HG03025 (cell line): ENCODE measurements at regions not wholly inside any gene's neighbourhood (a gene's known extent, or its start where the extent isn't known, plus 50 kb on each side); places are given as distances from the start of the nearest gene placed in this dataset.

Source experiments
- ATAC-seq: cut with Tn5 transposase; IDR thresholded peaks from one replicate; pipeline ENCODE4 v1.9.1; 2021; ENCODE audit warnings: mild to moderate bottlenecking, moderate library complexity; ENCODE audit not compliant: unreplicated experiment, low FRiP score

DNA sequence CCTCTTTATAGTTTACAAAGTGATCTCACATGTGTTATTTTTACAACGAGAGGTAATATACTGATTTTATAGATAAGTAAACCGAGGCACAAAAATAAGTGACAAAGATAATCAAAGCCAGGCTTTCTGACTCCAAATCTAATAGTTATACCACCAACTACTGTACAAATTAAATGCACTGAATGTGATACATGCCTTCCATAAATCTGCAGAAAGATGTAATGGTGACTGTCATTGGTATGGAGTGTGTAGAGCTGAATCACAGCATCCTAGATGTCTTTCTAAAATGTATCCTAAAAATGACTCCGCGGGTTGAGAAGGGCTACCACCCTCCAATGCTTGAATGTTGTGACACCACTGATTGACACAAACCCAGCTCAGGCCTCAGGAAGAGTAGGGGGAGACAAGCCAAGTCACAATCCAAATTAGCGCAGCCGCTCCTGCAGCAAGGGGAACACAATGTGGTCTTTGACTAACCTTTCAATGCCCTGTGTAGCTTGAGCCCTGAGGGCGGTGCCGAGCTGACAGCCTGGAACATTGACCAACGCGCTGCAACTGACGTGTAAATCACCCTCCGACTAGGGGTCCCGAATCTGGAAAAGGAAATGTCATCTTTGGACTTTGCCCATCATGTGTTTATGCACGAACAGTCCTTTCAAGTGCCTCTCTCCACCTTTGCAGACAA, 136.8 kb downstream of the OLIG3 start:
- ATAC-seq, result no peak

DNA sequence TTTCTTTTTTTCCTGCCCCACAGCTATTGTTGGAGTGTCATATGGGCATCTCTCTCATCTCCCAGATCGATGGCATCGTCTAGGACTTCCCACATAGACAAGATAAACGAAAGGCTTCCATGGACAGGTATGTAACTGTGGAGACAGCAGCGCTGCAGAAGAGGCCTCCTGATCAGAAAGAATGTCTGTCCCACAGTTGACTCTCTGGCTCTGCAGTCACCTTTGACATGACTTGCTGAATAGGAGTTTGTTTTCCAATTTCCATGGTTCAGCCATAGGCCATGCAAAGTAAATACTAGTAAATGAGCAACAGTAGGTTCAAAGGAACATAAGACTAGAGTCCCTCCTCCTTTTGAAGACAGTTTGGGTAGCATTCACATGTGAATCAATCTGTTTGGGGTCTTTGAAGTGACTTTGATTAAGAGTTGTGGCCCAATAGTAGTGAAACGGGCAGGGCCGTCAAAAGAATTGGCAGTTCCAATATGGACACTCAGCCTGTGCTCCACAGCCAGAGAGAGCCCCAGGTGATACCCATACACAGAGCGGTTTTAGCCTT, 134.7 kb upstream of the IFNGR1 start:
- ATAC-seq, result no peak

DNA sequence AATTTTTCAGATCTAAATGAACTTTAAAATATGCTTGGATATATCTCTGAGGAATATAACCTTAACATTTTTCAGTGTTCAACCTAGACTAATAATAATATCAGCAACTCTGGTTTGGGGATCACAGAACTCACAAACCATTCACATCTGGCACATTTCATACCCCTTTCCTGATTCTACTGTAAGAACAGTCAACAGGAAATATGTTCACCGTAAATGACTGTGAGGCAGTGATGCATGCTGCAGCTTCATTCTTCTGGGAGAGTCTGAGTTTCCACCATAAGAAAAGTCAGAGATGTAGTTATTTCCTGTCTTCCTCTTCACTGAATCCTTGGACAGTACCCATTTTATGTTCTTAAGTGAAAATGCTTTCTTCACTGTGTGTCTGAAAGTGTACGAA, 134.2 kb upstream of the IFNGR1 start:
- ATAC-seq, result no peak

DNA sequence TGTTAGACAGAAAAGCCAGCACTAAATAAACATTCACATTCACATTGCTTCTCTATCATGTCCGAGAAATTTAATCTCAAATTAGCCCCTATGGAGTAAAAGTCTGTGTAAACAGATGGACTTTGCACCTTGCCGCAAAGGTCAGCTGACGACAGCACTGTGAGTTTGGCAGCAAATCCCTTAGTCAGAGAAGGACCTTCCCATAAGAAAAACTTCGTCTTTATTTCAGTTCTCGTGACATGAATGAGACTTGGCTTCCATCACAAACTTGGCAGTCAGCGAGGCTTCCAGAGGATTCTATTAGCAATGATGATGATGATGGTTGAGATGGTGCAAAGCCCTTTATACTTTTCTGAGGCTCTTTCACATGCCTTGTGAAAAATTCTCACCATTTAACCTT, 133.7 kb upstream of the IFNGR1 start:
- ATAC-seq, result no peak

DNA sequence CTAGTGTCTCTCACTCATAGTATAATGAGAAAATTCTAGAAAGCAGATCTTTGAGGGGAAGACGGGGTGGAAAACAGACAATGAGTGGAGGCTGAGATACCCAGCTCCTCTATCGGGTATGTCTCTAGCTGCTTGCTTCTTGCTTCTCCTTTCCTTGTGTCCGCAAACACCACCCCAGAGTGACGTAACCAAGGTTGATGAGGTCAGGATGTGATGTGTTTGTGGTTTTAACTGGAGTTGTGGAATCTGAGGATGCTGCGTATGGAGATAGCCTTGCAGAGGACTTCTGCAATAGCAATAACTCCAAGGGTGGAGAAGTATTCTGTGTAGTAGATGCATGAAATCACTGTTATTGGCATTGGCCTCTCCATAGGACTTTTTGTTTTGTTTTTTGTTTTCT, 132.7 kb upstream of the IFNGR1 start:
- no peak for ATAC-seq

DNA sequence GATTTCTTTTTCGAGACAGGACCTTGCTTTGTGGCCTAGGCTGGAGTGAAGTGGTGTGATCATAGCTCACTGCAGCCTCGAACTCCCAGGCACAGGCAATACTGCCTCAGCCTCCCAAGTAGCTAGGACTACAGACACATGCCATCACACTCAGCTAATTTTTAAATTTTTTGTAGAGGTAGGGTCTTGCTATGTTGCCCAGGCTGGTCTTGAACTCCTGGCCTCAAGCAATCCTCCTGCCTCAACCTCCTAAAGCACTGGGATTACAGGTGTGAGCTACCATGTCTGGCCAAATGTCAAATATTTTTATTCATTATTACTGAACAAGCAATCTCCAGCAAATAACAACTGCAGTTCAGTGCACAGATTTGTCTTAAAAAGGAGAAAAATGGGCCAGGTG, 131.7 kb upstream of the IFNGR1 start:
- ATAC-seq, result no peak

DNA sequence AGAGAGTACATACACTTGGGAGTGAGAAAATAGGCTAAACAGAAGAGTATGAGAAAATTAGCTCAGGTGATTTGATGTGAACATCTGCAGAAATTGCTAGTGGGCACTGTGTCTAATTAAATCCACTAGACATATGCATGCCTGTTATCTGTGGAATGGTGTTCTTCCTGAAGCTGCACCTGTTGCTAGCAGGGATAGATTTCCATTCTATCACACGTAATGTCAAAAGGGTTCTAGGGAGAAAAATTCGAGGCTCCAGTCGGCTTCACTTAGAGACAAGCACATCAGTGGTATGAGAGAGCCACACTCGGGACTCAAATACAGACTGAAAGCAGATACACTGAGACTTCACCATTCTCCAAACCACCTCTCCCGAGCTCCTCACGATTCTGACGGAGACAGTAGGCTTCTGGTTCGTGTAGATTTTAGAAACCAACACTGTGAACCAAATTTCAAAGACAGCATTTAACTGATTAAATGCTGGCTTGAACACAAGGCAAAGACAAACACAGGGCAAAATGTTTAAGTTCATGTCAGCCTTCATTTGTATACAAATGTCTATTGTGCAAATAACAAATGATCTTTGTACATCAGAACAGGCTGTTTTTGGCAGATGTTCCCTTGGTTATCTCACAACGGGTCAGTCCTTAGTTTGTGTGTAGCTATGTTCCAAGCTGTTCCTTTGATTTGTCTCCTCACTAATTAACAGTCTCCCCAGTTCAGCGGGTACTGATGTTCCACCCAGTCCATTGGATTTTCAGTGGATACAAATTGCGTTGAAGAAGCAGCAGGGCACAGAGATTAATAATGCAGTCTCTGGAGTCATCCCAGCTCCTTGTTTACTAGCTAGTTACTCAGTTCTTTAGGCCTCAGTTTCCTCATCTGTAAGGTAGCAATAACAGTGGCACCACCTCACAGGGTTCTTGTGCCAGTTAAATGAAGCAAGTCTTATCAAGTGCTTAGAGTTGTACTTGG, 131.0 kb upstream of the IFNGR1 start:
- no peak for ATAC-seq

DNA sequence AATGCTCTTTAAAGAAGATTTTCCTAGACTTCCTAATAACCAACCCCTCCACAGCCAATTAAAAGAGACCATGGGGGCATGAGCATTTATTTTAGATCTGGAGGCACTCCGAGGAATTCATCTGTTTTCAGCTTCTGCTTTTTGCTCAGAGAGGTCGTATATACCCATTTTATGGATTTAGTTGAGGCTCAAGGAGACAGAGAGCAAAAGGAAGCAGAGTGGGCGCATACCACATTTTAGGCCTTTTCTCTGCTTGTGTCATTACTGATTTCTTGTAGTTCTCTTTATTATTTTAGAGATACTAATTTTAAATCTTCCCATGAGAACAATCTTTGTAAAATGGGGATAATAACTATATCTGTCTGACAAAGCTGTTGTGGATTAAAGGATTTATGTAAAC, 129.6 kb upstream of the IFNGR1 start:
- ATAC-seq, result no peak

DNA sequence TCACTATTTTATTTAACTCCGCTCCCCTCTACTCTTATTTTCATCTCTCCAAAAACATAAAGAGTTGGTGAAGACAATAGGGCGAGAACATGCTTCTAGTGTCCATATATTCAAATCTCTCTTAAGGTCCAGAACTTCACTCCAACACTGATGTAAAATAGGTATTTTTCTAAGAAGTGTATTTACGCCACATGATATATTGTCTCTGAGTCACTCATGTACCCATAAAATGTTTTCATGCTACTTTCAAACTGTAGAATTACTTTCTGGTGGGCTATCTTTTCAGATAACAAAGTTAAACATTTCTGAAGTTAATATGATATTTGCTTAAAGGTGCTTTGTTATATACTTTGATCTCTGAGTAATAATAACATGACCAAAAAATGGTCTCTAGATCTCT, 124.1 kb upstream of the IFNGR1 start:
- no peak for ATAC-seq

DNA sequence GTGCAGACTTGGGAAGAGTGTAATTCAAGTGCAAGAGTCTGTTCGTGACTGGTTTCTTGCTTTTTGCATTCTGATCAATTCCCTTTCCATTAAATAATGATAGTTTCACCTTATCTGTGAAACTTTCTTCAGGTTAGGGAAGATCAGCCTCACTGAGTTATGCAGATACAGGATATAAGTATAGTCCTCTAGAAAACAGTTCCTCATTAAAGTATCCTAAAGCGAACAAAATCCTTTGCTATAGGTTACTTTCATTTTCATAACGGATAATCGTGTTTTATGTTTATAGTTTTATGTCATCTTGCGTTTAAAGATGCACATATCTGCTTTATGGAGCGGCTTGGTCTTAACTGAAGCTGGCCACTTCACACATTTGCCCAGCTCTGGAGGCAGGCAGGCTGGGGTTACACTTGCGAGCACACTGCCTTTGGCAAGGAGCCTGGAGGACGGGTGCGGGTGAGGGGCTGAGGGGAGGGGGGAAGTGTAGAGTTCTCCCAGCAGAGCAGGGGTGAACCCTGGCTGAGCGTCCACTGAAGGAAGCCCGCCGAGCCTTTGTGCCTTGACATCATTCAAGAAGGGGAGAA, 123.5 kb upstream of the IFNGR1 start:
- no peak for ATAC-seq

DNA sequence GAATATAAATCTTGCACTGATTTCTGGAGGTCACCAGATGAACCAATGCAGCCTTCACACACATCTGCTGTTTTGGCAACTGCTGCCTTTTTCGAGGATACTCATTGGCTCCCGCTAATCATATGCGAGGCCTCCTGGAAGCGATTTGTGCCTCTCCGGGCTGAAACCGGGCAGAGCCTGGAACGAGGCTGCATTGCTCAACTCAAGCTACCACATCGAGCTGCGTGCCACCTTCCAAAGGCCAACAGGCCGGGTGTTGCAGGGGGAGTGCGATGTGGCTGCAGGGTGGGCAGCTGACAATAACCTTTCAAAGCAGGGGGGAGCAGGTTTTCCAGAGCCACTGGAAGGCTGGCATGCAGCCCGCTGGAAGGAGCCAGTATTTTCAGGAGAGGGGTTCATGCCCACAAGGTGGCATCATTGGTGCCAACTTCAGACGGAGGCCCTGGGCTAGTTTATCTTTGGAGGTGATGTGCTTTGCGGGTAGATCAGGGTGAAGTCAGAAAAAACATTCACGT, 122.6 kb upstream of the IFNGR1 start:
- ATAC-seq, result no peak

DNA sequence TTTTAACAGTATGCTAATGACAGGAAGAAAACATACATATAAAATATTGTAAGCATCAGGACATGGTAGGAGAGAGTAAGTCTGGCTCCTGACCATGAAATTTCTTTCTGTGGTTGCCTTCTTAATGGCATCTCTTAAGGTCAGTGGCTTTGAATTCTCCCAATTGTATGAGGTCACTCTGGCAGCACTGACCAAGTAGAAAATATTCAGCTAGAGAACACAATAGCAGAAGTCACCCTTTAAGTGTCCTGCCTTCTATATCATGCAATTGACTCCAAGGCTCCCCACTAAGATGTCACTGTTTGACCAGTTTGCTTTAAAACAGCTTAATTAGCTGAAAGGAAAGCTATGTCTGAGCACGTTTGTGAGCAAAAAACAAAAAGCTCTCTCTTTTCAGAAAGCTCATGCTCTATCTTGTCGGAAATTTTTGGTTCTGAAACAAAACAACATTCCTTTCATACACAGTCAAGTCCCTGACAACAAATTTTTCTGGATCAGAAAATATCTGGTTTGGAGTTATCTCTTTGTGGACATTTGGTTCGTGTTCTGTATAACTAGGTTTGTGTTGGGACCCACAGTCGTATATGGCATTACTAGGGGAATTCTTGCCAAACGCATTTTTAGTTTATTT, 120.9 kb upstream of the IFNGR1 start:
- no peak for ATAC-seq

DNA sequence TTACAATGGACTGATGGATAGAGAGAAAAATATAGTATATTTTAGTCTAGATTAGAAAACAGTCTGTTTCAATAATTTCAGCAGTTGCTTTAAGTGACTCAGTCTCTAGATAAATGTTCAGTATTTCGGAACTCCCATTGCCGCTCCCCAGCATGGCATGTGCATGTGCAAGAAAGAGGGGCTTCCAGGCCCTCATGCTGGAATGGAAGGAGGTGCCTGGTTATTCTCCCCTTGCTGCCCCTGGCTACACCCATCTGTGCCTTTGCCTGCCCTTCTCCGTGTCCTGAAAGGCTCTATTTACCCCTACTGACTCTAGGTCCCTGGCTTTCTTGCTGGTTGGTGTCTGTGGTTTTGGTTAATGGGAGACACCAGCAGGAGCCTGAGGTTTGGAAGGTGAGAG, 115.7 kb upstream of the IFNGR1 start:
- ATAC-seq, result no peak

DNA sequence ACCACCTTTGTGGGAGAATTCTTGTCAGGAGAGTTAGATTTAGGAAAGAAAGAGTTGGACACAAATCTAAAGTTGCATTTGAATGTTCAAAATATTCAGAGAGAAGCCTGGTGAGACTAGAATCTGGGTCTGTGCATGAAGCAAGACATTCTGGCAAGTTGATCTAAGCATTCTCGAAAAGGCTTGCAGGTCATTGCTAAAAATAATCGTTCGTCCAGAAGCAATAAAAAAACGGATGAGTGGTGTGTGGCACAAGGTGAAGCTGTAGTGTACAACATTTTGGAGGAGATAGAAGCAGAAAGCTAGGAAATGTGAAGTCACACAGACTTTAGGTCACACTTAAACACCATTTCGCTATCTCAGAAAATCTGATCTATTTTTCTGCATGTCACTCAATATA, 114.9 kb upstream of the IFNGR1 start:
- ATAC-seq, result no peak

DNA sequence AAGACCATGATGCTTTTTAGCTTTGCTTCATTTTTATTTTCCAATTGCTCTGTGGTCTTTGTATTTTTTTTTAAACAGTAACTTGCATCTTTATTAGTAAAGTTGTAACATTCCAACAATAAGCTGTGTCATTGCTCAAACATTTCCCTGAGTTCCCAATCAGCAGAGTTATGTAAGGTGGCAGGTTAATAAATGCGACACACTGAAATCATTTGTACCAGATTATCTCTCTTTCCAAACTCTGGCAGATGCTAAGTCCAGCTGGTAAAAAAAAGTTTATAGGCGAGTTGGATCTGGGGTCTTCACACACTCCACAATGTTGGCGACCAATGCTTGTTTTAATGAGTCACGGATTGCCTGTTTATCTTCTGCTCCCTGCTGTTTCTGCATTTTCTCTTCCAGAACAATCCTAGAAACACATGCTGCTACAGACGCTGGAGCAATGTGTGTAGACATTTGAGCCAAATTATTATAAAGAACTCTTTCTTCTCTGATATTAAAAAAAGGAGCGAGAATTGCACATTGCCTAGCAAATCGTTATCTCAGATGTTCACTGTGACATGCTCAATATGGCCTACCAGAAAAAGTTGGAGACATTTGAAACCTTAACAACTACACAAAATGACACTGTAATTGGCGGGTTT, 113.6 kb upstream of the IFNGR1 start:
- ATAC-seq, result no peak

DNA sequence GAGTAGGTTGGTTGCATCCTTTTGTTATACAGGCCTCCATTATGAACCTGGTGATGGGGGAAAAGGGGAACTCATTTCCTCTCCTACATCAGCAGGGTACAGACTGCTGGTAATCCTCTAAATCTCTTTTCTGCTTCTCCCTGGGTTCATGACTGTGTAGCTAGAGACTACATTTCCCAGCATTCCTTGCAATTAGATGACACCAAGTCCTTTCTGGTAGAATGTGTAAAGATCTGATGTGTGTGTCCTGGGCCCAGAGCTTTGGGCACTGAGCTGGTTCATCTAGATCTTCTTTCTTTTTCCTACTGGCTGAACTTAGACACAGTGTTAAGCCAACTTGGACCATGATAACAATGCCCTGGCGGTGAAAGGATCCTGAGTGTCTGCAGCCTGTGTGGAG, 104.7 kb upstream of the IFNGR1 start:
- no peak for ATAC-seq

DNA sequence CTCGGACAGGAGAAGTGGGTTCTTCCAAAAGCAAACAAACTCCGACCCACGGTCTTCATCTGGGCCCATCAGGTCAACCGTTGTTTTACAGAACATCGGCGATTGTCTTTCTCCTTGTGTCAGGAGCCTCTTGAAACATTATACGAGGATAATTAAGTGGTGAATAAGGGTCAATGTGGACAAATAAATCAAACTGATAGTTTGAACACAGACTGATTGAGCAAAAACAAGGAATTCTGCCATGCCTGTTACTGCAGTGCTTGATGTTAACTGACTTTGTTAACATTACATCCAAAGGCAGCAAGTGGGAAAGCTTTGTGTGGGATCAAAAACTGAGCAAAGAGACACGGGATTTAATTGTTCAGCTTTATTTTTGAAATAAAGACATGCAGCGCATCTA, 101.1 kb upstream of the IFNGR1 start:
- ATAC-seq, result no peak

DNA sequence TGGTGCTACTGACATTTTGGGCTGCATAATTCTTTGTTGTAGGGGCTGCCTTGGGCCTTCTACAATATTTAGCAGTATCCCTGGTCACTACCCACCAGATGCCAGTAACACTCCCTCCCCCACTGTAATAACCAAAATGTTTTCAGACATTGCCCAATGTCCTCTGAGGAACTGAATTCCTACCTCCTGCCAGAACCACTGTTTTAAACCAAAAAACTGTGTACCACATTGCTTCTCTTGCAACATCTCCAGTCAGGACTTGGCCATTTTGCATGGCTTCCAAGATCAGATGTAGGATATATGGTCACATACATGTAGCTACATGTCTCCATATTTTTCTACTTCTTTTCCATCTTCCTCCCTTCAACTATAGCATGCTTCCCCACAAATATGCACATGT, 97.4 kb upstream of the IFNGR1 start:
- no peak for ATAC-seq

DNA sequence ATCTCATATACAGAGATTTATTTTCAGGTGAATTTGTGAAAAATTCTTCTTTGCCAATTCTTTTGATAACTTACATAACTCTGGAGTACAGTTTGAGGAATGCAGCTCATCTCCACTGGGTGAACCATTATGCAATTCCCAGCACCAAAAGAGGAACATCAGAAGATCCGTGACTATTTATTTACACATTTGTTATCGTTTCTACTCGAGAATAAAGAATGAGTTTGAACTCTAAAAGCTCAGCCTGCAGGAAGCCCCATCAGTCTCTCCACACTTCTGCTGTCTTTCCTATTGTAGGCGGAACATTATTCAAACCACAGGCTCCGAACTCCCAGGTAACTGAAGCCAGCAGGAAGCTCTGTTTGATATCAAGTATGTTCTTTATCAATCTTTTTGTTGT, 95.9 kb upstream of the IFNGR1 start:
- ATAC-seq, result no peak
